ENCODE measurements at regions not wholly inside any gene's neighbourhood (a gene's known extent, or its start where the extent isn't known, plus 50 kb on each side); places are given as distances from the start of the nearest gene placed in this dataset.

- no peak for TF ChIP-seq FOS (IDR thresholded peaks at IDR 0.05; ENCODE audit: borderline replicate concordance, insufficient read depth, low read length)
- no peak for TF ChIP-seq CTCF (IDR thresholded peaks at IDR 0.05; ENCODE audit: extremely low read depth in 1 of 2, insufficient read depth in 1 of 2, low read depth in 1 of 2, low read length in 2 of 2)
- TF ChIP-seq MYC (IDR thresholded peaks at IDR 0.05; ENCODE audit: low read depth, low read length): no peak
- no peak for TF ChIP-seq EZH2 (IDR thresholded peaks at IDR 0.05; ENCODE audit: borderline replicate concordance, low read depth, low read length, severe bottlenecking)
These were observed 289.2 kb upstream of the SALL1 start for GRCh38 chr16:51440131-51440889.

Data from endothelial cell of umbilical vein (primary cell).